Activated CD8-positive, alpha-beta T cell treated with anti-CD3 and anti-CD28 coated beads for 36 hours (primary cell): ENCODE measurements at regions not wholly inside any gene's neighbourhood (a gene's known extent, or its start where the extent isn't known, plus 50 kb on each side); places are given as distances from the start of the nearest gene placed in this dataset.

Experiments
- ATAC-seq: fragments of 200-7000 bp; cut with Tn5 transposase; one replicate; pipeline ENCODE4 v1.10.0; 2021; ENCODE audit warnings: mild to moderate bottlenecking, moderate library complexity
- CTCF ChIA-PET: fragments of 350-600 bp; sonication (Branson Sonifier 250); formaldehyde crosslinking; loops from one replicate; lab custom pipeline; 2021; ENCODE audit warnings: antibody characterized with exemption; lab: Charles Lee
- POLR2A ChIA-PET: fragments of 350-600 bp; sonication (Branson Sonifier 250); formaldehyde crosslinking; loops from one replicate; lab custom pipeline; 2021; ENCODE audit warnings: antibody characterized with exemption; lab: Charles Lee
- DNase-seq: peaks from one replicate; pipeline ENCODE4 v3.0.0-alpha.2; 2020
- H3K27ac Mint-ChIP-seq: one replicate; pipeline ENCODE4 v1.8.0; 2021; ENCODE audit warnings: mild to moderate bottlenecking, mixed read lengths
- H3K27me3 Mint-ChIP-seq: one replicate; pipeline ENCODE4 v1.8.0; 2021; ENCODE audit warnings: mixed read lengths
- H3K36me3 Mint-ChIP-seq: one replicate; pipeline ENCODE4 v1.8.0; 2021; ENCODE audit warnings: low read depth, mixed read lengths
- H3K4me1 Mint-ChIP-seq: one replicate; pipeline ENCODE4 v1.8.0; 2021; ENCODE audit warnings: low read depth, mixed read lengths
- H3K4me3 Mint-ChIP-seq: one replicate; pipeline ENCODE4 v1.8.0; 2021; ENCODE audit warnings: mild to moderate bottlenecking, moderate library complexity, mixed read lengths
- H3K9me3 Mint-ChIP-seq: one replicate; pipeline ENCODE4 v1.8.0; 2021; ENCODE audit warnings: mixed read lengths
- CTCF ChIP-seq: fragments of 200-600 bp; IDR thresholded peaks from one replicate; pipeline ENCODE4 v1.8.0; 2022; ENCODE audit warnings: antibody characterized with exemption, mild to moderate bottlenecking
- intact Hi-C: fragments of 100-400 bp; cut with micrococcal nuclease; formaldehyde crosslinking; loops from one replicate; pipeline ENCODE4 v1.10.0; 2022

DNA sequence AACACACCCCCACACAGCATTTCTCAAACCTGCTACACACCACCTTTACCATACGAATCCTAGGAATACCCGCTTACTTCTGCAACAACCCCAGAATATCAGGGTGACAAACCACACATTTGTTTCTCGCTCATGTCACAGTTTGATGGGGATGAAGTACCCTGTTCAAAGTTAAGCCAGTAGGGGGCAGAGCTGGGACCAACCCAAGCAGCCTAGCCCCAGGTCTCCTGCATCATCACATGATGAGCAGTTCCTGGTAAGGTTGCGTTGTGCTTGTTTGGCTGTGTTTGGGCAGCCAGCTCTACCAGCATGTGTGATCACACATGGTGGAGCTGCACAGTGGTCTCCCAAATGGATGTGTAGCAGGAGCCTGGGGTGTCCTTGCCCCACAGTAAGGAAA is 103.6 kb upstream of the C16orf82 start:
- CTCF ChIA-PET, result interaction anchor here (0.9 to 1.4 kb wide), 6 partner anchors 10 to 493 kb away, joined by 3 to 4 read pairs (median 3); no protein-coding TSS in a partner anchor
- Mint-ChIP-seq H3K4me3 (no peak overlapping the region), H3K27ac (no peak overlapping the region), H3K4me1 (no peaks in the 10 kb centered on the region), H3K9me3 (no peaks in the 10 kb centered on the region), H3K27me3 (peaks cover 8% of the 10 kb centered on the region), H3K36me3 (no peaks in the 10 kb centered on the region)
- POLR2A ChIA-PET, result no interaction called here
- no peak for TF ChIP-seq CTCF
- ATAC-seq, result peak; percentile 64
- intact Hi-C loops, result no loop called here
- DNase-seq, result peak; percentile 51

DNA sequence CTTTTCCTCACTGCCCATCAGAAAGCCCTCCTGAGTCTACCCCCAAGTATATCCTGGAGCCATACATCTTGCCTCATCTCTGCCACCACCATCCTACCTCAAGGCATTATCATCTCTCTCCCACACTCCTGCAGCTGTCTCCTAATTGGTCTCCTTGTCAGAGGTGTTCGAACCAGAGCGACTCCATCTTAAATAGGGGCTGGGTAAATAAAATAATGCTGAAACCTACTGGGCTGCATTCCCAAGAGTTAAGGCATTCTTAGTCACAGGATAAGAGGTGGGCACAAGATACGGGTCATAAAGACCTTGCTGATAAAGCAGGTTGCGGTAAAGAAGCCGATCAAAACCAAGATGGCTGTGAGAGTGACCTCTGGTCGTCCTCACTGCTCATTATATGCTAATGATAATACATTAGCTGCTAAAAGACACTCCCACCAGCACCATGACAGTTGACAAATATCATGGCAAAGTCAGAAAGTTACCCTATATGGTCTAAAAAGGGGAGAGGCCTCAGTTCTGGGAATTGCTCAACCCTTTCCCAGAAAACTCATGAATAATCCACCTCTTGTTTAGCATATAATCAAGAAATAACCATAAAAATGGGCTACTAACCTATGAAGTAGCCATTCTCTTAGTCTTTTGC is 97.0 kb upstream of the C16orf82 start:
- CTCF ChIA-PET, result no interaction called here
- H3K9me3 Mint-ChIP-seq, result no peaks in the 10 kb centered on the region
- POLR2A ChIA-PET, result no interaction called here
- H3K4me1 Mint-ChIP-seq, result no peaks in the 10 kb centered on the region
- intact Hi-C loops, result no loop called here
- TF ChIP-seq CTCF, result no peak
- no peaks in the 10 kb centered on the region for H3K36me3 Mint-ChIP-seq
- H3K27ac Mint-ChIP-seq, result no peak overlapping the region
- no peak for ATAC-seq
- H3K27me3 Mint-ChIP-seq, result peaks cover 2% of the 10 kb centered on the region
- H3K4me3 Mint-ChIP-seq, result no peak overlapping the region
- no peak for DNase-seq

DNA sequence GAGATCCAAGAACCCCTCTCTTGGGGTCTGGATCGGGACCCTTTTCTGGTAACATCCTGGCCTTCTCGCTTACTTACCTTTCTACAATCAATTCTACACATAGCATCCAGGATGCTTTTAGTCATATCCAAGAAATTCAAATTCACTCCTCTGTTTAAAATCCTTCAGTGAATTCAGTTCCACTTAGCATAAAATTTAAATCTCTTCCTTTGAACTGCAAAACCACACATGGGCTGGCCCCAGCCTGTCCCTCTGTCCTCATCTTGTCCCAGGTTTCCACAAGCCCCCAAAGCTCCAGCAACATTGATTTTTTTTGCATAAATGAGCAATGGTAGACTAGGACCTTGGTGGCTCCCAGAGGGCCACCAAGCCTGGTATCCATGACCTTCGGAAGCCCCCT is 96.4 kb upstream of the C16orf82 start:
- no peaks in the 10 kb centered on the region for H3K36me3 Mint-ChIP-seq
- ChIA-PET POLR2A (no interaction called here), CTCF (no interaction called here)
- TF ChIP-seq CTCF, result no peak
- peaks cover 4% of the 10 kb centered on the region for H3K27me3 Mint-ChIP-seq
- no peak overlapping the region for H3K4me3 Mint-ChIP-seq
- H3K4me1 Mint-ChIP-seq, result no peaks in the 10 kb centered on the region
- DNase-seq, result no peak
- intact Hi-C loops, result no loop called here
- no peaks in the 10 kb centered on the region for H3K9me3 Mint-ChIP-seq
- no peak overlapping the region for H3K27ac Mint-ChIP-seq
- no peak for ATAC-seq

- CTCF ChIA-PET, result interaction anchor here (1.1 kb wide), 1 partner anchor 38 kb away, joined by 3 read pairs; no protein-coding TSS in a partner anchor
These were observed 89.9 kb upstream of the C16orf82 start for GRCh38 chr16:26976873-26977272.

More at GRCh38 chr16:26976873-26977272, 89.9 kb upstream of the C16orf82 start:
- DNase-seq, result no peak
- H3K4me3 Mint-ChIP-seq, result no peak overlapping the region
- intact Hi-C loops, result no loop called here
- no peak for TF ChIP-seq CTCF
- no peak for ATAC-seq
- POLR2A ChIA-PET, result no interaction called here
- no peaks in the 10 kb centered on the region for H3K4me1 Mint-ChIP-seq
- H3K27me3 Mint-ChIP-seq, result peaks cover 1% of the 10 kb centered on the region
- H3K9me3 Mint-ChIP-seq, result no peaks in the 10 kb centered on the region
- H3K36me3 Mint-ChIP-seq, result no peaks in the 10 kb centered on the region
- no peak overlapping the region for H3K27ac Mint-ChIP-seq
